PC-9 (cell line): ENCODE measurements at regions not wholly inside any gene's neighbourhood (a gene's known extent, or its start where the extent isn't known, plus 50 kb on each side); places are given as distances from the start of the nearest gene placed in this dataset.

Experiments used
- BruUV-seq: library from RNA; stranded (reverse); fragments of 400-500 nt; replicated peaks from 2 replicates; lab custom pipeline; 2021; lab: Mats Ljungman, UMichigan
- CTCF ChIA-PET: fragments of 300-600 bp; sonication (Branson Sonifier 250); formaldehyde crosslinking; loops from one replicate; lab custom pipeline; 2022; ENCODE audit warnings: antibody characterized with exemption; lab: Charles Lee
- POLR2A ChIA-PET: fragments of 300-600 bp; sonication (Branson Sonifier 250); formaldehyde crosslinking; loops from one replicate; lab custom pipeline; 2022; ENCODE audit warnings: antibody characterized with exemption; ENCODE audit not compliant: unreplicated experiment; lab: Charles Lee
- DNase-seq, 2 experiments: peaks; one replicate each; pipeline versions ENCODE4 v3.0.0 to v3.0.0-alpha.2; 2015 to 2022; ENCODE audit warnings: mixed read lengths in 1 of 2
- H2AFZ ChIP-seq: fragments of 200-600 bp; sonication (generic); 2 replicates; pipeline ENCODE4 v1.8.1; 2017; ENCODE audit warnings: antibody characterized with exemption
- H3F3A ChIP-seq: fragments of 200-600 bp; sonication (generic); 2 replicates; pipeline ENCODE4 v1.8.1; 2017; ENCODE audit warnings: antibody characterized with exemption, mild to moderate bottlenecking, low read depth; ENCODE audit not compliant: insufficient read depth
- H3K27ac ChIP-seq: fragments of 200-600 bp; sonication (generic); 2 replicates; pipeline ENCODE4 v1.6.1; 2016; ENCODE audit warnings: mixed run types
- H3K27me3 ChIP-seq: fragments of 200-600 bp; sonication (generic); 2 replicates; pipeline ENCODE4 v1.6.1; 2016; ENCODE audit warnings: low read depth, mixed run types; ENCODE audit not compliant: insufficient read depth
- H3K36me3 ChIP-seq: fragments of 200-600 bp; sonication (generic); 2 replicates; pipeline ENCODE4 v1.6.1; 2016; ENCODE audit warnings: low read depth, mixed run types
- H3K4me1 ChIP-seq: fragments of 200-600 bp; sonication (generic); replicated peaks from 2 replicates; pipeline ENCODE4 v1.6.1; 2016; ENCODE audit warnings: mixed run types; ENCODE audit not compliant: insufficient read depth
- H3K4me2 ChIP-seq: fragments of 200-600 bp; sonication (generic); 2 replicates; pipeline ENCODE4 v1.6.1; 2017; ENCODE audit warnings: mixed run types
- H3K4me3 ChIP-seq: fragments of 200-600 bp; sonication (generic); 2 replicates; pipeline ENCODE4 v1.6.1; 2016; ENCODE audit warnings: mixed run types
- H3K79me2 ChIP-seq: fragments of 200-600 bp; sonication (generic); 2 replicates; pipeline ENCODE4 v1.6.1; 2017; ENCODE audit warnings: low read depth, mixed run types
- H3K9me2 ChIP-seq: fragments of 200-600 bp; sonication (generic); 2 replicates; pipeline ENCODE4 v1.8.1; 2017; ENCODE audit warnings: mild to moderate bottlenecking; ENCODE audit not compliant: insufficient read depth
- H3K9me3 ChIP-seq: fragments of 200-600 bp; sonication (generic); 2 replicates; pipeline ENCODE4 v1.8.1; 2016; ENCODE audit warnings: low read depth; ENCODE audit not compliant: insufficient read depth
- H4K20me1 ChIP-seq: fragments of 200-600 bp; sonication (generic); 2 replicates; pipeline ENCODE4 v1.8.1; 2017; ENCODE audit not compliant: insufficient read depth
- EZH2 ChIP-seq: fragments of 200-600 bp; sonication (generic); IDR thresholded peaks from 2 replicates; pipeline ENCODE4 v1.8.0; 2017; ENCODE audit warnings: antibody characterized with exemption, low read depth
- intact Hi-C: fragments of 100-400 bp; cut with micrococcal nuclease; formaldehyde crosslinking; loops from one replicate; pipeline ENCODE4 v1.10.0; 2022; ENCODE audit not compliant: unreplicated experiment
- TF ChIP-seq, protein P1 (sequence below): fragments of 200-600 bp; sonication (generic); conservative IDR thresholded peaks from 2 replicates; pipeline ENCODE4 v1.6.1; 2017; ENCODE audit warnings: mixed run types, antibody characterized with exemption, mild to moderate bottlenecking, moderate library complexity

DNA sequence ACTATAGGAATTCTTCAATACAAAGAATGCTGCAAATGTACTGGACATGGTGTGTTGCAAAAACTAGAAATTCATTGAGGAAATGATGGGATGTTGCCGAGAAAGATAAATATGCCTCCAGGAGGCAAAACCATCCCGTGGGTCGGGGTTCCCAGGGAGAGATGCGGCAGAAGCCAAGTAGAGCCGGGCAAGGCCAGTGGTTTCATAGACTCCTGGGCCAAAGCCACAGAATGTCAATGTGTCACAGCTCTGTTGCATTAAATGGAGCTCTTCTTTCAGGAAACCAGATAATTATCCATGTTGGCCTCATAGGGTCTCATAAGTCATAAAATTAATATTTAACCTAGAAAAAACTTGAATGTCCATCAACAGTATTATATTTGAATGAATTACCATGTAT, 419.5 kb upstream of the CDH10 start:
- H4K20me1 ChIP-seq = no peaks in the 10 kb centered on the region
- CTCF ChIA-PET = no interaction called here
- H3K27ac ChIP-seq = no peak overlapping the region
- H2AFZ ChIP-seq = no peak overlapping the region
- H3F3A ChIP-seq = no peaks in the 10 kb centered on the region
- H3K36me3 ChIP-seq = no peaks in the 10 kb centered on the region
- no peaks in the 10 kb centered on the region for H3K79me2 ChIP-seq
- 0 out of 2 replicates have a peak, but pooled peaks cover 5% of the 10 kb centered on the region for H3K9me2 ChIP-seq
- POLR2A ChIA-PET = no interaction called here
- no peak for TF ChIP-seq EZH2
- TF ChIP-seq, protein P1, sequence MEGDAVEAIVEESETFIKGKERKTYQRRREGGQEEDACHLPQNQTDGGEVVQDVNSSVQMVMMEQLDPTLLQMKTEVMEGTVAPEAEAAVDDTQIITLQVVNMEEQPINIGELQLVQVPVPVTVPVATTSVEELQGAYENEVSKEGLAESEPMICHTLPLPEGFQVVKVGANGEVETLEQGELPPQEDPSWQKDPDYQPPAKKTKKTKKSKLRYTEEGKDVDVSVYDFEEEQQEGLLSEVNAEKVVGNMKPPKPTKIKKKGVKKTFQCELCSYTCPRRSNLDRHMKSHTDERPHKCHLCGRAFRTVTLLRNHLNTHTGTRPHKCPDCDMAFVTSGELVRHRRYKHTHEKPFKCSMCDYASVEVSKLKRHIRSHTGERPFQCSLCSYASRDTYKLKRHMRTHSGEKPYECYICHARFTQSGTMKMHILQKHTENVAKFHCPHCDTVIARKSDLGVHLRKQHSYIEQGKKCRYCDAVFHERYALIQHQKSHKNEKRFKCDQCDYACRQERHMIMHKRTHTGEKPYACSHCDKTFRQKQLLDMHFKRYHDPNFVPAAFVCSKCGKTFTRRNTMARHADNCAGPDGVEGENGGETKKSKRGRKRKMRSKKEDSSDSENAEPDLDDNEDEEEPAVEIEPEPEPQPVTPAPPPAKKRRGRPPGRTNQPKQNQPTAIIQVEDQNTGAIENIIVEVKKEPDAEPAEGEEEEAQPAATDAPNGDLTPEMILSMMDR = no peak
- H3K4me2 ChIP-seq = no peak overlapping the region
- intact Hi-C loops = no loop called here
- H3K9me3 ChIP-seq = no peaks in the 10 kb centered on the region
- H3K4me3 ChIP-seq = no peak overlapping the region
- DNase-seq = no peak
- no TSS peak for BruUV-seq
- H3K27me3 ChIP-seq = no peaks in the 10 kb centered on the region
- H3K4me1 ChIP-seq = no peaks in the 10 kb centered on the region

DNA sequence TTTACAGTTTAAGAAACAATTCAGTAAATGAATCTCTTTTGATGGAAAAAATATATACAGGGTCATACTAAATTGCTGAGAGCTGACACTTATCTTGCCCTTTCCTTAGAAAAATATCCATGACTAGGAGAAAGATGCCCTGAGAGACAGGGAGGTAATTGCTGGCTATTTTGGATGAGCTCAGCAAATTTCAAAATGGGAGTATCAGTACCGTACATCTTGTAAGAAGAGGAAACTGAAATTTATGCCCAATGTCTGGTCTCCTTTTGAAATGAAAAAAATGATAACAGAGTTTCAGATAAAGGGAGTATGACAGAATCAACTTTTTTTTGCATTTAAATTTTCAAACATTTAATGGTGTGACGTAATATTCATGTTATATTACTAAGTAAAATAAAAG, 415.8 kb upstream of the CDH10 start:
- ChIA-PET CTCF (no interaction called here), POLR2A (no interaction called here)
- H3K4me2 ChIP-seq = no peak overlapping the region
- H3K4me3 ChIP-seq = no peak overlapping the region
- no peak for TF ChIP-seq EZH2
- DNase-seq = no peak
- no peaks in the 10 kb centered on the region for H3K4me1 ChIP-seq
- no peaks in the 10 kb centered on the region for H3K36me3 ChIP-seq
- no peaks in the 10 kb centered on the region for H3K79me2 ChIP-seq
- no peaks in the 10 kb centered on the region for H3F3A ChIP-seq
- H3K9me2 ChIP-seq = no peaks in the 10 kb centered on the region
- BruUV-seq = no TSS peak
- H3K27me3 ChIP-seq = no peaks in the 10 kb centered on the region
- intact Hi-C loops = no loop called here
- no peak overlapping the region for H3K27ac ChIP-seq
- H4K20me1 ChIP-seq = no peaks in the 10 kb centered on the region
- H2AFZ ChIP-seq = no peak overlapping the region
- no peaks in the 10 kb centered on the region for H3K9me3 ChIP-seq

DNA sequence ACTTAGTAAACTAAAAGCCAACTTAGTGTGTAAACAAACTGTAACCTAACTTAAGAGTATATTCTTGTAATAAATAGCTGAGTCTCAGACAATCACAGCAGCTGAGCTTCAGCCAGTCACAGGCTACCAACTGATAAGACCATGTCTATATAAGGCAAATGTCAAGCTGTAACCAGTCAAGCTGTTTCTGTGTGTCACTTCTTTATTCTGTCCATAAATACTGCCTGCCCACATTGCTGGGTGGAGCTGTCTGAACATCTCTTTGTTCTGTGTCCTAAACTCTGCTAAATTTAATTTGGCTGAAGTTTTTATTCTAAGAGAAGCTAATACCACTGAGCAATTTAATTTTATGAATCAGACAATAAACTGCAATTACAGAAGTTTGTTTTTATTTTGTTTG, 412.1 kb upstream of the CDH10 start:
- Histone ChIP-seq H3K9me3 (no peaks in the 10 kb centered on the region), H3K4me2 (no peak overlapping the region), H3K4me3 (no peak overlapping the region), H3K9me2 (no peaks in the 10 kb centered on the region), H3K27ac (no peak overlapping the region), H3F3A (no peaks in the 10 kb centered on the region), H3K27me3 (no peaks in the 10 kb centered on the region), H2AFZ (no peak overlapping the region), H3K36me3 (no peaks in the 10 kb centered on the region), H3K4me1 (no peaks in the 10 kb centered on the region), H3K79me2 (no peaks in the 10 kb centered on the region), H4K20me1 (no peaks in the 10 kb centered on the region)
- ChIA-PET POLR2A (no interaction called here), CTCF (interaction anchor here (0.6 kb wide), 1 partner anchor 37 kb away, joined by 5 read pairs; no protein-coding TSS in a partner anchor)
- no peak for DNase-seq
- no peak for TF ChIP-seq EZH2
- TF ChIP-seq, protein P1 = no peak
- BruUV-seq = no TSS peak
- intact Hi-C loops = no loop called here

DNA sequence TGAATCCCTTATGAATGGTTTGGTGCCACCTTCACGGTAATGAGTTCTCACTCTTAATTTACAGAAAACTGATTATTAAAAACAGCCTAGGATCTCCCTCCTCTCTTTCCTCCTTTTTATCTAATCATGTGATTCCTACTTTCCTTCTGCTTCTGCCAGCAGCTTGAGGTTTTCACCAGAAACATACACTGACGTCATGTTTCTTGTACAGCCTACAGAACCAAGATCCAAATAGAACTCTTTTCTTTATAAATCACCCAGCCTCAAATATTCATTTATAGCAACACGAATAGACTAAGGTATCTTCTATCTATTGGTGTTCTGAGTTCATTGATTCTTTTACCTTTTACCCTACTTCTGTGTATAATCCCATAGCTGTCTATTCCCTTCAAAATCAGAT, 388.9 kb upstream of the CDH10 start:
- intact Hi-C loops = no loop called here
- Histone ChIP-seq H3K27ac (no peak overlapping the region), H3K9me3 (no peaks in the 10 kb centered on the region), H3K79me2 (no peaks in the 10 kb centered on the region), H3K36me3 (no peaks in the 10 kb centered on the region), H3K4me3 (no peak overlapping the region), H3F3A (no peaks in the 10 kb centered on the region), H3K4me2 (no peak overlapping the region), H3K27me3 (no peaks in the 10 kb centered on the region), H3K9me2 (no peaks in the 10 kb centered on the region; the same call in 1 of the 2 replicates), H3K4me1 (no peaks in the 10 kb centered on the region), H2AFZ (no peak overlapping the region), H4K20me1 (no peaks in the 10 kb centered on the region)
- ChIA-PET CTCF (no interaction called here), POLR2A (no interaction called here)
- no TSS peak for BruUV-seq
- no peak for DNase-seq
- TF ChIP-seq, protein P1 = no peak
- TF ChIP-seq EZH2 = no peak
